ENCODE measurements at regions not wholly inside any gene's neighbourhood (a gene's known extent, or its start where the extent isn't known, plus 50 kb on each side); places are given as distances from the start of the nearest gene placed in this dataset.
"Not testable (repeated sequence)": the region's sequence is repeated elsewhere in the genome, so short reads cannot be mapped to it uniquely, and the experiment has no call there.

DNA sequence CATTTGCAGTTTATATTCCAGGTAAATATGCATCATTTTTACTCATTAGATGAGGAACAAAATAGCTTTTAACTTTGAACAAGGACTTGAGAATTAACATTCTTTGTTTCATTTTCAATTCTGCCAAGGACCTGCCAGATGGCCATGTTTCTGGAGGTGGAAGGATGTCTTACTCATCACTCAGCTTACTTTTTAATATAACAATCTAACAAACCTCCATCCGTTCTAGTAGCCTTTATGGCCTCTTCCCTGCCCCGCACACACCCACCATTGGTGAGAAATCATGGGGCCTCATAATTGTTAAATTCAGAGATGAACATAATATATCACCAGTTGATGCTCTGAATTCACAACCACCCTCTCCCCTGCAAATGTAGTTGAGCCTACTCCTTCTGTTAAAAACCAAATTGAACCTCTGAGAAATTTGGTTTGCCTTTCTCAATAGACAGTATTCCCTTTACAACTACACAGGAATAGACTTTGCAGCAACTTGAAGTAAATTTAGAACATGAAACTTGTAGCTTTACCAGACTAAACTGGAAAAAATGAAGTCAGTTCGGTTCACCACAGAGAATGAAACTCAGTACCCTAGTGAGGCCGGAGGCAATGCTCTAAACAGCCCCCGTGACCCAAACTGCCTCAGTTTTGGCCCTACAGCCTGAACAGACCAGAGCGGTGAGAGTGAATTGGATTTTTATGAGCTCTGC lies 50.1 kb upstream of the ACSL4 start:
- Histone ChIP-seq H3K9me3 (ENCODE audit: control insufficient read depth, insufficient read depth, low read length) (no peaks in the 10 kb centered on the region), H3K4me1 (ENCODE audit: insufficient read depth, low read length) (no peaks in the 10 kb centered on the region), H3K36me3 (ENCODE audit: insufficient read depth, low read length) (no peaks in the 10 kb centered on the region), H3K9ac (ENCODE audit: low read depth, low read length) (no peak overlapping the region)

DNA sequence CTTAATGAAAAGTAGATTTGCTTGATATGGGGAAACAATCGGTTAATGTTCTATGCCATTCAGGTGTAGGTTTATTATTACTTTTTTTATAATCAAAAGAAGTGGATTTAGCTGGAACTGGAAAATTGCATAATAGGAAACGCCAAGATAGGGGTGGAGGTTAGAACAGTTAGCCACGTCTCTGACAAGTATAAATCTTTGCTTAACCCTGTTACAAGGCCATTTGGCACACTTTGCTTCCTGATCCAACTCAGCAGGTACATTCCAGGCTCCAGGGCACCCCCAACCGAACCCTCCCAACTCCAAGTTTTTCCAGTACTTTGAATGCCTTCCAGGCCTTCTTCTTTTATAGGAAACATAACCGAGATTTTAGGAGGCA lies 50.6 kb upstream of the ACSL4 start:
- no peaks in the 10 kb centered on the region for H3K36me3 ChIP-seq (ENCODE audit: insufficient read depth, low read length)
- H3K4me1 ChIP-seq (ENCODE audit: insufficient read depth, low read length) = no peaks in the 10 kb centered on the region
- no peaks in the 10 kb centered on the region for H3K9me3 ChIP-seq (ENCODE audit: control insufficient read depth, insufficient read depth, low read length)
- H3K9ac ChIP-seq (ENCODE audit: low read depth, low read length) = no peak overlapping the region

GRCh38 chrX:109785053-109785452 lies 52.0 kb upstream of the ACSL4 start:
- no peak overlapping the region for H3K9ac ChIP-seq (ENCODE audit: low read depth, low read length)
- no peaks in the 10 kb centered on the region for H3K4me1 ChIP-seq (ENCODE audit: insufficient read depth, low read length)
- no peaks in the 10 kb centered on the region for H3K36me3 ChIP-seq (ENCODE audit: insufficient read depth, low read length)
- H3K9me3 ChIP-seq (ENCODE audit: control insufficient read depth, insufficient read depth, low read length) = no peaks in the 10 kb centered on the region

DNA sequence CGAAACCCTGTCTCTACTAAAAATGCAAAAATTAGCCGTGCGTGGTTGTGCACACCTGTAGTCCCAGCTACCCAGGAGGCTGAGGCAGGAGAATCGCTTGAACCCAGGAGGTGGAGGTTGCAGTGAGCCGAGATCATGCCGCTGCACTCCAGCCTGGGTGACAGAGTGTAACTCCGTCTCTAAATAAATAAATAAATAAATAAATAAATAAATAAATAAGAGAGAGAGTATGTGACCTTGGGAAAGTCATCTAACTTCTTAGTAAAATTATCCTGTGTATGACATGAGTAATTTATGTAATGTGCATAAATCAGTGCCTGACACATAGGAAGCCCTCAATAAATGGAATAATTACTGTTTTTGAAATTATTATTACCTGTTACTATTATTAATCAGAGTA lies 57.5 kb upstream of the ACSL4 start:
- H3K9ac ChIP-seq (ENCODE audit: low read depth, low read length); H3K9me3 ChIP-seq (ENCODE audit: control insufficient read depth, insufficient read depth, low read length); H3K4me1 ChIP-seq (ENCODE audit: insufficient read depth, low read length); H3K36me3 ChIP-seq (ENCODE audit: insufficient read depth, low read length): not testable (repeated sequence)

- no peak overlapping the region for H3K9ac ChIP-seq (ENCODE audit: low read depth, low read length)
- no peaks in the 10 kb centered on the region for H3K9me3 ChIP-seq (ENCODE audit: control insufficient read depth, insufficient read depth, low read length)
- H3K4me1 ChIP-seq (ENCODE audit: insufficient read depth, low read length) = no peaks in the 10 kb centered on the region
- H3K36me3 ChIP-seq (ENCODE audit: insufficient read depth, low read length) = no peaks in the 10 kb centered on the region
These were observed 60.1 kb upstream of the ACSL4 start for GRCh38 chrX:109793191-109793590.

DNA sequence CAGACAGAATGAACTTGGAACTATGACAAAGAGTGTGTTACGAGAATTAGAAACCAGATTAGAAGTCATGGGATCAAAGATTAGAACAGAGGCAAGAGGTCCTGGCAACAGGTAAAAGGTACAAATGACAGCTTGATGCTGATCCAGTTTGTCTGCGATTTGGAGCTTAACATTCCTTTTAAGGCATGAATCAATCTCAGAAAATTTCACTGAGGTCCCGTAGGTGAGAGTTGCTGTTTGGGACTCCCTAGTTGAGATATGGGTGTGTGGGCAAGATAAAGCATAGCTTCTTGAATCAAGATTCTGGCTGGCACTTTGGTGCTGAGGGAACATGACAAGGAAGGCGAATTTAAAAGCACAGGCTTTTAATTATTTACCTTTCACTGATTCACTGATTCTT lies 62.6 kb upstream of the ACSL4 start:
- Histone ChIP-seq H3K9ac (ENCODE audit: low read depth, low read length) (no peak overlapping the region), H3K9me3 (ENCODE audit: control insufficient read depth, insufficient read depth, low read length) (no peaks in the 10 kb centered on the region), H3K36me3 (ENCODE audit: insufficient read depth, low read length) (no peaks in the 10 kb centered on the region), H3K4me1 (ENCODE audit: insufficient read depth, low read length) (no peaks in the 10 kb centered on the region)

DNA sequence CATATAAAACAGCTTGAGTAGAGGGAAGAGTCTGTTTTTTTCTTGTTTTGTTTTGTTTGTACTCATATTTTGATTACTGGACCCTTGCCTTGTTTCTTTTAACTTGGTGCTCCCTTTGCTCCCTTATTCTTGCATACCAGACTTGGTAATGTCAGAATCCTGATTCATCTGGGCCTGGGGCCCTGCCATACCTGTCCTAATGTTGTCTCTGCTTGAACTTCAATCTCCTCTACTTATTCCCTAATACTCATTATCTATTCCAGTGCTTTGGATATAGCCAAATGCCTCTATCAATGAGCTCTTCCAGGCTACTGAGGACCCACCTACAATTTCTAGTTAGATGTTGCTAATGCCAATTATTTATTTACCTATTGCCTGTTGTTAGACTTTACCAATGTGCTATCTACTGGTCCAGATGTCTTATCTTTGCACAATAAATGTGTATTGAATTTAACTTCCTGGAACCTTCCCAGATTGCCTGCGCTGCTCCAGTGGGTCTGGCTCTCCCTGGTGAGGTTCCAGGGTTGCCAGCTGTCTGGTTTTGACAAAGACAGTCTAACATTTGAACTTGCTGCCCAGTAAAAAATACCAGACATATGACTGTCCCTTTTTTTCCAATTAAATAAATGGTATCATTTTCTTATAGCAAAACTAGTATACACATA lies 64.4 kb upstream of the ACSL4 start:
- H3K9me3 ChIP-seq (ENCODE audit: control insufficient read depth, insufficient read depth, low read length) = no peaks in the 10 kb centered on the region

DNA sequence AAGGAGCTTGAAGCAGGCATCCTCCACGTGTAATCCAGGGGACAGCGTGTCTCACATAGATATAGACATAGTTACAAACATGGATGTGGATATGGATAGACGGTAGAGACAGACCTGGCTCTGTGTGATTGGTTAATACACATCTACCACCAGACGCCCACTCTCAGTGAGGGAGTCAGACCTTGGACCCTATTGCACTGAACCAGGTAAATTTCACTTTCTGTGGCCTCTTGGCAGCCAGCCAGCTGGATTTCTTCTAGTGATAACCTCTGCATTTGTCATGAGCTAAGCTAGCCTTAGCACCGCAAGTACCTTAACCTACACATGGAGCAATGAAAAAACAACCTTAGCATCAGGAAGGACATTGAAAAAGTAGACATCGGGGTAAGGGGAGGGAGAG lies 79.2 kb upstream of the ACSL4 start:
- H3K9ac ChIP-seq (ENCODE audit: low read depth, low read length) = no peak overlapping the region
- no peaks in the 10 kb centered on the region for H3K36me3 ChIP-seq (ENCODE audit: insufficient read depth, low read length)
- no peaks in the 10 kb centered on the region for H3K9me3 ChIP-seq (ENCODE audit: control insufficient read depth, insufficient read depth, low read length)
- H3K4me1 ChIP-seq (ENCODE audit: insufficient read depth, low read length) = no peaks in the 10 kb centered on the region

More for the DNA sequence above, 64.4 kb upstream of the ACSL4 start:
- no peaks in the 10 kb centered on the region for H3K36me3 ChIP-seq (ENCODE audit: insufficient read depth, low read length)
- no peaks in the 10 kb centered on the region for H3K4me1 ChIP-seq (ENCODE audit: insufficient read depth, low read length)
- no peak overlapping the region for H3K9ac ChIP-seq (ENCODE audit: low read depth, low read length)

- no peaks in the 10 kb centered on the region for H3K9me3 ChIP-seq (ENCODE audit: control insufficient read depth, insufficient read depth, low read length)
- no peaks in the 10 kb centered on the region for H3K4me1 ChIP-seq (ENCODE audit: insufficient read depth, low read length)
- no peaks in the 10 kb centered on the region for H3K36me3 ChIP-seq (ENCODE audit: insufficient read depth, low read length)
- no peak overlapping the region for H3K9ac ChIP-seq (ENCODE audit: low read depth, low read length)
These were observed 80.2 kb upstream of the ACSL4 start for GRCh38 chrX:109813236-109813635.

- no peaks in the 10 kb centered on the region for H3K36me3 ChIP-seq (ENCODE audit: insufficient read depth, low read length)
- no peak overlapping the region for H3K9ac ChIP-seq (ENCODE audit: low read depth, low read length)
- peaks cover 17% of the 10 kb centered on the region; the same call in 1 of the 2 replicates for H3K4me1 ChIP-seq (ENCODE audit: insufficient read depth, low read length)
- H3K9me3 ChIP-seq (ENCODE audit: control insufficient read depth, insufficient read depth, low read length) = no peaks in the 10 kb centered on the region
These were observed 85.9 kb upstream of the ACSL4 start for GRCh38 chrX:109818976-109819375.

- Histone ChIP-seq H3K9me3 (ENCODE audit: control insufficient read depth, insufficient read depth, low read length) (no peaks in the 10 kb centered on the region; the same call in 1 of the 2 replicates), H3K9ac (ENCODE audit: low read depth, low read length) (no peak overlapping the region), H3K36me3 (ENCODE audit: insufficient read depth, low read length) (no peaks in the 10 kb centered on the region), H3K4me1 (ENCODE audit: insufficient read depth, low read length) (peaks cover 28% of the 10 kb centered on the region)
These were observed 89.8 kb upstream of the ACSL4 start for GRCh38 chrX:109822861-109823260.

- H3K36me3 ChIP-seq (ENCODE audit: insufficient read depth, low read length) = no peaks in the 10 kb centered on the region
- H3K9me3 ChIP-seq (ENCODE audit: control insufficient read depth, insufficient read depth, low read length) = no peaks in the 10 kb centered on the region; the same call in 1 of the 2 replicates
- no peak overlapping the region for H3K9ac ChIP-seq (ENCODE audit: low read depth, low read length)
- peaks cover 22% of the 10 kb centered on the region for H3K4me1 ChIP-seq (ENCODE audit: insufficient read depth, low read length)
These were observed 94.1 kb upstream of the ACSL4 start for GRCh38 chrX:109826954-109827708.

DNA sequence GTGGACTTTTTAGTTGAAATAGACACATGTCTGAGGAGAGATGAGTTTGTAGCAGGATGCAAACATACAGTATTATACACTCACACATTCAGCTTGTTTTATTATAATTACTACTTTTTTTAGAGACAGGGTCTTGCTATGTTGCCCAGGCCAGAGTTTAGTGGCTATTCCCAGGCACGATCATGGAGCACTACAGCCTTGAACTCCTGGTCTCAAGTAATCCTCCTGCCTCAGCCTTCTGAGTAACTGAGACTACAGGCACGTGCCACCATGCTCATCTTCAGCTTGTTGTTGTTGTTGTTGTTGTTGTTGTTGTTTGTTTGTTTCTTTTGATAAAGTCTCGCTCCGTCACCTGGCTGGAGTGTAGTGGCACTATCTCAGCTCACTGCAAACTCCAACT lies 94.7 kb upstream of the ACSL4 start:
- H3K9ac ChIP-seq (ENCODE audit: low read depth, low read length) = no peak overlapping the region
- H3K36me3 ChIP-seq (ENCODE audit: insufficient read depth, low read length) = no peaks in the 10 kb centered on the region
- H3K9me3 ChIP-seq (ENCODE audit: control insufficient read depth, insufficient read depth, low read length) = no peaks in the 10 kb centered on the region; the same call in 1 of the 2 replicates
- H3K4me1 ChIP-seq (ENCODE audit: insufficient read depth, low read length) = peaks cover 19% of the 10 kb centered on the region

- Histone ChIP-seq H3K4me1 (ENCODE audit: insufficient read depth, low read length) (peaks cover 9% of the 10 kb centered on the region), H3K9ac (ENCODE audit: low read depth, low read length) (no peak overlapping the region), H3K36me3 (ENCODE audit: insufficient read depth, low read length) (no peaks in the 10 kb centered on the region), H3K9me3 (ENCODE audit: control insufficient read depth, insufficient read depth, low read length) (no peaks in the 10 kb centered on the region)
These were observed 97.2 kb upstream of the ACSL4 start for GRCh38 chrX:109830157-109830703.
